ENCODE measurements at regions not wholly inside any gene's neighbourhood (a gene's known extent, or its start where the extent isn't known, plus 50 kb on each side); places are given as distances from the start of the nearest gene placed in this dataset.
"Not testable (repeated sequence)": the region's sequence is repeated elsewhere in the genome, so short reads cannot be mapped to it uniquely, and the experiment has no call there.

- DNase-seq (ENCODE audit: low read depth) = not testable (repeated sequence)
Observed at GRCh38 chr9:22508354-22508753, 61.7 kb downstream of the DMRTA1 start.

- DNase-seq (ENCODE audit: low read depth) = no peak
Observed at GRCh38 chr9:22508790-22509189, 62.2 kb downstream of the DMRTA1 start.

- no peak for DNase-seq (ENCODE audit: low read depth)
Observed at GRCh38 chr9:22512495-22512894, 65.9 kb downstream of the DMRTA1 start.

GRCh38 chr9:22514871-22515270, 68.2 kb downstream of the DMRTA1 start:
- DNase-seq (ENCODE audit: low read depth) = no peak

GRCh38 chr9:22522206-22522740, 75.6 kb downstream of the DMRTA1 start:
- no peak for DNase-seq (ENCODE audit: low read depth)

GRCh38 chr9:22528485-22528884, 81.9 kb downstream of the DMRTA1 start:
- DNase-seq (ENCODE audit: low read depth) = no peak

- DNase-seq (ENCODE audit: low read depth) = no peak
Observed at GRCh38 chr9:22529426-22530199, 83.0 kb downstream of the DMRTA1 start.

GRCh38 chr9:22535780-22536179, 89.2 kb downstream of the DMRTA1 start:
- no peak for DNase-seq (ENCODE audit: low read depth)

GRCh38 chr9:22537721-22538120, 91.1 kb downstream of the DMRTA1 start:
- DNase-seq (ENCODE audit: low read depth) = no peak

GRCh38 chr9:22548625-22549024, 102.0 kb downstream of the DMRTA1 start:
- DNase-seq (ENCODE audit: low read depth) = no peak

GRCh38 chr9:22574740-22575139, 128.1 kb downstream of the DMRTA1 start:
- no peak for DNase-seq (ENCODE audit: low read depth)

- DNase-seq (ENCODE audit: low read depth) = no peak
Observed at GRCh38 chr9:22580788-22581187, 134.2 kb downstream of the DMRTA1 start.

GRCh38 chr9:22582221-22582620, 135.6 kb downstream of the DMRTA1 start:
- no peak for DNase-seq (ENCODE audit: low read depth)

- no peak for DNase-seq (ENCODE audit: low read depth)
Observed at GRCh38 chr9:22588918-22589317, 142.3 kb downstream of the DMRTA1 start.

- peak; percentile 34 for DNase-seq (ENCODE audit: low read depth)
Observed at GRCh38 chr9:22590336-22591033, 143.9 kb downstream of the DMRTA1 start.

- DNase-seq (ENCODE audit: low read depth) = no peak
Observed at GRCh38 chr9:22595805-22596204, 149.2 kb downstream of the DMRTA1 start.

GRCh38 chr9:22617156-22617555, 170.5 kb downstream of the DMRTA1 start:
- DNase-seq (ENCODE audit: low read depth) = no peak

- no peak for DNase-seq (ENCODE audit: low read depth)
Observed at GRCh38 chr9:22622815-22623214, 176.2 kb downstream of the DMRTA1 start.

GRCh38 chr9:22623236-22623635, 176.6 kb downstream of the DMRTA1 start:
- DNase-seq (ENCODE audit: low read depth) = no peak

GRCh38 chr9:22625540-22625939, 178.9 kb downstream of the DMRTA1 start:
- DNase-seq (ENCODE audit: low read depth) = no peak

GRCh38 chr9:22643541-22643940, 196.9 kb downstream of the DMRTA1 start:
- DNase-seq (ENCODE audit: low read depth) = no peak

- DNase-seq (ENCODE audit: low read depth) = peak; percentile 59
Observed at GRCh38 chr9:22645893-22646292, 199.3 kb downstream of the DMRTA1 start.

- DNase-seq (ENCODE audit: low read depth) = no peak
Observed at GRCh38 chr9:22649384-22649783, 202.8 kb downstream of the DMRTA1 start.
